Colonic mucosa (tissue), 4 donors: ENCODE measurements at regions not wholly inside any gene's neighbourhood (a gene's known extent, or its start where the extent isn't known, plus 50 kb on each side); places are given as distances from the start of the nearest gene placed in this dataset.
"Not testable (repeated sequence)": the region's sequence is repeated elsewhere in the genome, so short reads cannot be mapped to it uniquely, and the experiment has no call there.

Experiments
- DNase-seq: peaks from one replicate; pipeline ENCODE4 v3.0.0-alpha.2; 2020
- H3K27ac ChIP-seq: fragments of 200-600 bp; one replicate; pipeline ENCODE4 v1.8.0; 2021
- H3K27me3 ChIP-seq: fragments of 200-600 bp; one replicate; pipeline ENCODE4 v1.8.0; 2021
- H3K36me3 ChIP-seq: fragments of 200-600 bp; one replicate; pipeline ENCODE4 v1.8.0; 2021
- H3K4me1 ChIP-seq: fragments of 200-600 bp; one replicate; pipeline ENCODE4 v1.8.0; 2021; ENCODE audit warnings: mild to moderate bottlenecking
- H3K4me3 ChIP-seq: fragments of 200-600 bp; one replicate; pipeline ENCODE4 v1.8.0; 2021
- H3K9ac ChIP-seq, 2 donors: one replicate each; pipeline ENCODE4 v1.7.0; 2013; ENCODE audit warnings: control low read depth in 2 of 2, low read depth in 2 of 2, low read length in 2 of 2
- H3K9me3 ChIP-seq: fragments of 200-600 bp; one replicate; pipeline ENCODE4 v1.8.0; 2021
- CTCF ChIP-seq: fragments of 200-600 bp; IDR thresholded peaks from one replicate; pipeline ENCODE4 v1.8.0; 2022; ENCODE audit warnings: antibody characterized with exemption, mild to moderate bottlenecking
- intact Hi-C: fragments of 100-400 bp; cut with DNase I; formaldehyde crosslinking; loops from one replicate; pipeline ENCODE4 v1.14.1; 2022
- donor health status: healthy.
- donor health status: DM: no; HTN: no; CAD: no.
- donor health status: DM: no; HTN: no; CAD: no.

GRCh38 chr6:4635666-4636065 lies 140.5 kb upstream of the CDYL start:
- no peak overlapping the region for H3K4me3 ChIP-seq
- DNase-seq = no peak
- no peak for TF ChIP-seq CTCF
- intact Hi-C loops = no loop called here
- H3K27ac ChIP-seq = no peak overlapping the region
- no peak overlapping the region for H3K9ac ChIP-seq
- H3K36me3 ChIP-seq = no peaks in the 10 kb centered on the region
- no peaks in the 10 kb centered on the region for H3K9me3 ChIP-seq
- H3K27me3 ChIP-seq = no peaks in the 10 kb centered on the region
- H3K4me1 ChIP-seq = no peaks in the 10 kb centered on the region

DNA sequence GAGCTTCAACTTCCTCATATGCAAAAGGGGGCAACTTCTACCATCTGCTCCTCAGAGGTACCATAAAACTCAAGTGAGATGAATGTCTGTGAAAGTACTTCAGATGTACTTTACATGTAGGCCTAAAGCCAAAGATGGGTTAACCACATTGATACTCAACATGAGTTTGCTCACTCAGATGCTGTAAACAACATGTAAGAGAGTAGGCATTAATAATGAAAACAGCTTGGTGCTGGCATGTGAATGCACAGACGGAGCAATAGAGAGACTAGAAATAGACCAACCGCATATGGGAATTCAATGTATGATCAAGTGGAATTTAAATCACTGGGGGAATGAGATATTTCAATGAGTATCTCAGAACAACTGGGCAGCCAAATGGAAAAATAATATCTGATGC lies 143.8 kb upstream of the CDYL start:
- H3K27me3 ChIP-seq = no peaks in the 10 kb centered on the region
- no peak overlapping the region for H3K9ac ChIP-seq
- no peaks in the 10 kb centered on the region for H3K4me1 ChIP-seq
- H3K4me3 ChIP-seq = no peak overlapping the region
- DNase-seq = no peak
- no peak for TF ChIP-seq CTCF
- no peaks in the 10 kb centered on the region for H3K36me3 ChIP-seq
- intact Hi-C loops = no loop called here
- H3K27ac ChIP-seq = no peak overlapping the region
- no peaks in the 10 kb centered on the region for H3K9me3 ChIP-seq

GRCh38 chr6:4629789-4630188 lies 146.4 kb upstream of the CDYL start:
- intact Hi-C loops, H3K9me3 ChIP-seq, H3K4me1 ChIP-seq, H3K9ac ChIP-seq, H3K27ac ChIP-seq, H3K27me3 ChIP-seq, H3K4me3 ChIP-seq, H3K36me3 ChIP-seq, DNase-seq: not testable (repeated sequence)

- TF ChIP-seq CTCF = no peak
- Histone ChIP-seq H3K4me3 (no peak overlapping the region), H3K36me3 (no peaks in the 10 kb centered on the region), H3K9ac (no peak overlapping the region), H3K27ac (no peak overlapping the region), H3K9me3 (no peaks in the 10 kb centered on the region), H3K27me3 (no peaks in the 10 kb centered on the region), H3K4me1 (no peaks in the 10 kb centered on the region)
- intact Hi-C loops = no loop called here
- DNase-seq = no peak
Measured at GRCh38 chr6:4625557-4625956, 150.6 kb upstream of the CDYL start.

GRCh38 chr6:4624726-4625125 lies 151.5 kb upstream of the CDYL start:
- Histone ChIP-seq H3K36me3 (no peaks in the 10 kb centered on the region), H3K27me3 (no peaks in the 10 kb centered on the region), H3K27ac (no peak overlapping the region), H3K4me1 (no peaks in the 10 kb centered on the region), H3K4me3 (no peak overlapping the region), H3K9ac (no peak overlapping the region), H3K9me3 (no peaks in the 10 kb centered on the region)
- intact Hi-C loops = no loop called here
- DNase-seq = no peak
- TF ChIP-seq CTCF = no peak

GRCh38 chr6:4620284-4621151 lies 155.7 kb upstream of the CDYL start:
- H3K9ac ChIP-seq = no peak overlapping the region
- H3K27ac ChIP-seq = no peak overlapping the region
- H3K4me3 ChIP-seq = no peak overlapping the region
- no peak for DNase-seq
- intact Hi-C loops = no loop called here
- H3K27me3 ChIP-seq = no peaks in the 10 kb centered on the region
- H3K9me3 ChIP-seq = no peaks in the 10 kb centered on the region
- TF ChIP-seq CTCF = no peak
- H3K4me1 ChIP-seq = no peaks in the 10 kb centered on the region
- H3K36me3 ChIP-seq = no peaks in the 10 kb centered on the region
